ENCODE measurements at regions not wholly inside any gene's neighbourhood (a gene's known extent, or its start where the extent isn't known, plus 50 kb on each side); places are given as distances from the start of the nearest gene placed in this dataset.

GRCh38 chr6:44062771-44063560 lies 64.3 kb downstream of the MRPL14 start:
- Mint-ChIP-seq H3K9me3 (no peaks in the 10 kb centered on the region), H3K27ac (peak overlapping the region; percentile 100), H3K4me3 (no peak overlapping the region), H3K36me3 (ENCODE audit: low read depth) (no peaks in the 10 kb centered on the region), H3K27me3 (peaks cover 5% of the 10 kb centered on the region), H3K4me1 (ENCODE audit: low read depth) (peaks cover 100% of the 10 kb centered on the region)
- intact Hi-C loops (cut with micrococcal nuclease): no loop called here

- Mint-ChIP-seq H3K36me3 (ENCODE audit: low read depth) (no peaks in the 10 kb centered on the region), H3K27ac (peak overlapping the region; percentile 100), H3K4me3 (no peak overlapping the region), H3K9me3 (no peaks in the 10 kb centered on the region), H3K4me1 (ENCODE audit: low read depth) (peaks cover 100% of the 10 kb centered on the region), H3K27me3 (no peaks in the 10 kb centered on the region)
- intact Hi-C loops (cut with micrococcal nuclease): no loop called here
Measured at GRCh38 chr6:44062105-44062770, 65.0 kb downstream of the MRPL14 start.

GRCh38 chr6:44061375-44062104 lies 65.7 kb downstream of the MRPL14 start:
- Mint-ChIP-seq H3K4me3 (no peak overlapping the region), H3K9me3 (no peaks in the 10 kb centered on the region), H3K27me3 (no peaks in the 10 kb centered on the region), H3K36me3 (ENCODE audit: low read depth) (no peaks in the 10 kb centered on the region), H3K4me1 (ENCODE audit: low read depth) (peaks cover 99% of the 10 kb centered on the region), H3K27ac (peak overlapping the region; percentile 100)
- intact Hi-C loops (cut with micrococcal nuclease): no loop called here

GRCh38 chr6:44060612-44061374 lies 66.5 kb downstream of the MRPL14 start:
- no peak overlapping the region for H3K4me3 Mint-ChIP-seq
- no peaks in the 10 kb centered on the region for H3K9me3 Mint-ChIP-seq
- peak overlapping the region; percentile 100 for H3K27ac Mint-ChIP-seq
- no peaks in the 10 kb centered on the region for H3K36me3 Mint-ChIP-seq (ENCODE audit: low read depth)
- H3K4me1 Mint-ChIP-seq (ENCODE audit: low read depth): peaks cover 91% of the 10 kb centered on the region
- intact Hi-C loops (cut with micrococcal nuclease): no loop called here
- H3K27me3 Mint-ChIP-seq: no peaks in the 10 kb centered on the region

- H3K27ac Mint-ChIP-seq: peak overlapping the region; percentile 100
- intact Hi-C loops (cut with micrococcal nuclease): loop anchor here (2.0 to 5.0 kb wide), 2 partner anchors 83 to 287 kb away; partner anchors contain the start of gene VEGFA
Measured at GRCh38 chr6:44059359-44060346, 67.6 kb downstream of the MRPL14 start.

GRCh38 chr6:44058617-44059358 lies 68.5 kb downstream of the MRPL14 start:
- H3K27me3 Mint-ChIP-seq: no peaks in the 10 kb centered on the region
- peaks cover 84% of the 10 kb centered on the region for H3K4me1 Mint-ChIP-seq (ENCODE audit: low read depth)
- H3K9me3 Mint-ChIP-seq: no peaks in the 10 kb centered on the region
- no peaks in the 10 kb centered on the region for H3K36me3 Mint-ChIP-seq (ENCODE audit: low read depth)
- peak overlapping the region; percentile 77 for H3K4me3 Mint-ChIP-seq
- intact Hi-C loops (cut with micrococcal nuclease): loop anchor here (2.0 to 5.0 kb wide), 2 partner anchors 82 to 286 kb away; partner anchors contain the start of gene VEGFA
- H3K27ac Mint-ChIP-seq: peak overlapping the region; percentile 100

More at GRCh38 chr6:44059359-44060346, 67.6 kb downstream of the MRPL14 start:
- Mint-ChIP-seq H3K36me3 (ENCODE audit: low read depth) (no peaks in the 10 kb centered on the region), H3K4me3 (peak overlapping the region; percentile 77), H3K27me3 (no peaks in the 10 kb centered on the region), H3K4me1 (ENCODE audit: low read depth) (peaks cover 84% of the 10 kb centered on the region), H3K9me3 (no peaks in the 10 kb centered on the region)

- Mint-ChIP-seq H3K4me1 (ENCODE audit: low read depth) (peaks cover 84% of the 10 kb centered on the region), H3K27ac (peak overlapping the region; percentile 100), H3K9me3 (no peaks in the 10 kb centered on the region), H3K36me3 (ENCODE audit: low read depth) (no peaks in the 10 kb centered on the region), H3K4me3 (peak overlapping the region; percentile 77), H3K27me3 (no peaks in the 10 kb centered on the region)
- intact Hi-C loops (cut with micrococcal nuclease): loop anchor here (2.0 to 5.0 kb wide), 2 partner anchors 81 to 286 kb away; partner anchors contain the start of gene VEGFA
Measured at GRCh38 chr6:44057931-44058616, 69.2 kb downstream of the MRPL14 start.

- Mint-ChIP-seq H3K27me3 (no peaks in the 10 kb centered on the region), H3K36me3 (ENCODE audit: low read depth) (no peaks in the 10 kb centered on the region), H3K27ac (peak overlapping the region; percentile 100), H3K4me3 (no peak overlapping the region), H3K9me3 (no peaks in the 10 kb centered on the region), H3K4me1 (ENCODE audit: low read depth) (peaks cover 84% of the 10 kb centered on the region)
- intact Hi-C loops (cut with micrococcal nuclease): loop anchor here (5.0 kb wide), 1 partner anchor 285 kb away; the partner anchor contains the start of gene VEGFA
Measured at GRCh38 chr6:44057238-44057930, 69.9 kb downstream of the MRPL14 start.

GRCh38 chr6:44056392-44057237 lies 70.6 kb downstream of the MRPL14 start:
- H3K27me3 Mint-ChIP-seq: no peaks in the 10 kb centered on the region
- peaks cover 84% of the 10 kb centered on the region for H3K4me1 Mint-ChIP-seq (ENCODE audit: low read depth)
- H3K9me3 Mint-ChIP-seq: no peaks in the 10 kb centered on the region
- H3K27ac Mint-ChIP-seq: peak overlapping the region; percentile 100
- no peaks in the 10 kb centered on the region for H3K36me3 Mint-ChIP-seq (ENCODE audit: low read depth)
- H3K4me3 Mint-ChIP-seq: no peak overlapping the region
- intact Hi-C loops (cut with micrococcal nuclease): loop anchor here (5.0 kb wide), 1 partner anchor 284 kb away; the partner anchor contains the start of gene VEGFA

- peaks cover 78% of the 10 kb centered on the region for H3K4me1 Mint-ChIP-seq (ENCODE audit: low read depth)
- H3K36me3 Mint-ChIP-seq (ENCODE audit: low read depth): no peaks in the 10 kb centered on the region
- no peaks in the 10 kb centered on the region for H3K9me3 Mint-ChIP-seq
- H3K27me3 Mint-ChIP-seq: no peaks in the 10 kb centered on the region
- no peak overlapping the region for H3K4me3 Mint-ChIP-seq
- intact Hi-C loops (cut with micrococcal nuclease): loop anchor here (5.0 kb wide), 1 partner anchor 283 kb away; the partner anchor contains the start of gene VEGFA
- peak overlapping the region; percentile 61 for H3K27ac Mint-ChIP-seq
Measured at GRCh38 chr6:44054721-44055559, 72.3 kb downstream of the MRPL14 start.

Measured in dendritic cell treated with granulocyte-macrophage colony-stimulating factor and Interleukin-4, amounts not matched to agents 40 ng/mL and 50 ng/mL, for 4 days (primary cell).